ENCODE measurements at regions not wholly inside any gene's neighbourhood (a gene's known extent, or its start where the extent isn't known, plus 50 kb on each side); places are given as distances from the start of the nearest gene placed in this dataset.

- DNase-seq: no peak
Observed at GRCh38 chr2:12267042-12267441, 449.7 kb upstream of the TRIB2 start.

GRCh38 chr2:12269041-12269972 lies 447.4 kb upstream of the TRIB2 start:
- DNase-seq: no peak

- peak; percentile 32 for DNase-seq
Observed at GRCh38 chr2:12270876-12271588, 445.7 kb upstream of the TRIB2 start.

- DNase-seq: no peak
Observed at GRCh38 chr2:12271589-12271984, 445.1 kb upstream of the TRIB2 start.

GRCh38 chr2:12273111-12273510 lies 443.6 kb upstream of the TRIB2 start:
- DNase-seq: no peak

GRCh38 chr2:12274591-12274990 lies 442.1 kb upstream of the TRIB2 start:
- no peak for DNase-seq

GRCh38 chr2:12277241-12278034 lies 439.3 kb upstream of the TRIB2 start:
- no peak for DNase-seq

- no peak for DNase-seq
Observed at GRCh38 chr2:12278217-12278750, 438.5 kb upstream of the TRIB2 start.

GRCh38 chr2:12282780-12283695 lies 433.7 kb upstream of the TRIB2 start:
- DNase-seq: no peak

- no peak for DNase-seq
Observed at GRCh38 chr2:12284037-12284436, 432.7 kb upstream of the TRIB2 start.

- no peak for DNase-seq
Observed at GRCh38 chr2:12284487-12284886, 432.2 kb upstream of the TRIB2 start.

- no peak for DNase-seq
Observed at GRCh38 chr2:12286347-12286746, 430.4 kb upstream of the TRIB2 start.

- no peak for DNase-seq
Observed at GRCh38 chr2:12287220-12287751, 429.4 kb upstream of the TRIB2 start.

- DNase-seq: no peak
Observed at GRCh38 chr2:12288048-12288447, 428.7 kb upstream of the TRIB2 start.

- no peak for DNase-seq
Observed at GRCh38 chr2:12289120-12289802, 427.5 kb upstream of the TRIB2 start.

GRCh38 chr2:12291303-12291702 lies 425.4 kb upstream of the TRIB2 start:
- no peak for DNase-seq

GRCh38 chr2:12293874-12294273 lies 422.9 kb upstream of the TRIB2 start:
- no peak for DNase-seq

- no peak for DNase-seq
Observed at GRCh38 chr2:12295856-12296519, 420.7 kb upstream of the TRIB2 start.

GRCh38 chr2:12296915-12297314 lies 419.8 kb upstream of the TRIB2 start:
- no peak for DNase-seq

- no peak for DNase-seq
Observed at GRCh38 chr2:12298352-12298751, 418.4 kb upstream of the TRIB2 start.

Measured in activated CD4-positive, alpha-beta T cell treated with anti-CD3 and anti-CD28 coated beads for 48 hours (primary cell).